ENCODE measurements at regions not wholly inside any gene's neighbourhood (a gene's known extent, or its start where the extent isn't known, plus 50 kb on each side); places are given as distances from the start of the nearest gene placed in this dataset.
"Not testable (repeated sequence)": the region's sequence is repeated elsewhere in the genome, so short reads cannot be mapped to it uniquely, and the experiment has no call there.

GRCh38 chr7:24125765-24126164 is 158.2 kb upstream of the NPY start:
- DNase-seq (ENCODE audit: low read depth in 4 of 4, low spot score in 2 of 4), result no peak

- DNase-seq (ENCODE audit: low read depth in 4 of 4, low spot score in 2 of 4), result no peak
Observed at GRCh38 chr7:24127930-24128329, 156.1 kb upstream of the NPY start.

GRCh38 chr7:24129597-24129996 is 154.4 kb upstream of the NPY start:
- no peak for DNase-seq (ENCODE audit: low read depth in 4 of 4, low spot score in 2 of 4)

- DNase-seq (ENCODE audit: low read depth in 4 of 4, low spot score in 2 of 4), result no peak
Observed at GRCh38 chr7:24130631-24131030, 153.4 kb upstream of the NPY start.

- DNase-seq (ENCODE audit: low read depth in 4 of 4, low spot score in 2 of 4), result no peak
Observed at GRCh38 chr7:24133691-24134090, 150.3 kb upstream of the NPY start.

- DNase-seq (ENCODE audit: low read depth in 4 of 4, low spot score in 2 of 4), result no peak
Observed at GRCh38 chr7:24134535-24134934, 149.5 kb upstream of the NPY start.

GRCh38 chr7:24135003-24135817 is 148.8 kb upstream of the NPY start:
- DNase-seq (ENCODE audit: low read depth in 4 of 4, low spot score in 2 of 4), result no peak

- DNase-seq (ENCODE audit: low read depth in 4 of 4, low spot score in 2 of 4), result no peak
Observed at GRCh38 chr7:24137338-24137737, 146.7 kb upstream of the NPY start.

GRCh38 chr7:24138343-24138742 is 145.6 kb upstream of the NPY start:
- no peak for DNase-seq (ENCODE audit: low read depth in 4 of 4, low spot score in 2 of 4)

- no peak for DNase-seq (ENCODE audit: low read depth in 4 of 4, low spot score in 2 of 4)
Observed at GRCh38 chr7:24140001-24140400, 144.0 kb upstream of the NPY start.

- no peak for DNase-seq (ENCODE audit: low read depth in 4 of 4, low spot score in 2 of 4)
Observed at GRCh38 chr7:24141874-24142509, 142.0 kb upstream of the NPY start.

GRCh38 chr7:24143547-24143946 is 140.4 kb upstream of the NPY start:
- no peak for DNase-seq (ENCODE audit: low read depth in 4 of 4, low spot score in 2 of 4)

GRCh38 chr7:24151944-24152343 is 132.0 kb upstream of the NPY start:
- DNase-seq (ENCODE audit: low read depth in 4 of 4, low spot score in 2 of 4), result no peak

- no peak for DNase-seq (ENCODE audit: low read depth in 4 of 4, low spot score in 2 of 4)
Observed at GRCh38 chr7:24152356-24152755, 131.6 kb upstream of the NPY start.

- DNase-seq (ENCODE audit: low read depth in 4 of 4, low spot score in 2 of 4), result no peak
Observed at GRCh38 chr7:24152877-24153472, 131.0 kb upstream of the NPY start.

- no peak for DNase-seq (ENCODE audit: low read depth in 4 of 4, low spot score in 2 of 4)
Observed at GRCh38 chr7:24157666-24158065, 126.3 kb upstream of the NPY start.

- DNase-seq (ENCODE audit: low read depth in 4 of 4, low spot score in 2 of 4), result no peak
Observed at GRCh38 chr7:24158975-24159374, 125.0 kb upstream of the NPY start.

GRCh38 chr7:24164401-24164800 is 119.6 kb upstream of the NPY start:
- no peak for DNase-seq (ENCODE audit: low read depth in 4 of 4, low spot score in 2 of 4)

- no peak for DNase-seq (ENCODE audit: low read depth in 4 of 4, low spot score in 2 of 4)
Observed at GRCh38 chr7:24169077-24169624, 114.8 kb upstream of the NPY start.

GRCh38 chr7:24171951-24172350 is 112.0 kb upstream of the NPY start:
- not testable (repeated sequence) for DNase-seq (ENCODE audit: low read depth in 4 of 4, low spot score in 2 of 4)

GRCh38 chr7:24172856-24173255 is 111.1 kb upstream of the NPY start:
- no peak for DNase-seq (ENCODE audit: low read depth in 4 of 4, low spot score in 2 of 4)

GRCh38 chr7:24175603-24176002 is 108.4 kb upstream of the NPY start:
- no peak for DNase-seq (ENCODE audit: low read depth in 4 of 4, low spot score in 2 of 4)

Data from left renal cortex interstitium (tissue), 4 donors.